ENCODE measurements at regions not wholly inside any gene's neighbourhood (a gene's known extent, or its start where the extent isn't known, plus 50 kb on each side); places are given as distances from the start of the nearest gene placed in this dataset.

DNA sequence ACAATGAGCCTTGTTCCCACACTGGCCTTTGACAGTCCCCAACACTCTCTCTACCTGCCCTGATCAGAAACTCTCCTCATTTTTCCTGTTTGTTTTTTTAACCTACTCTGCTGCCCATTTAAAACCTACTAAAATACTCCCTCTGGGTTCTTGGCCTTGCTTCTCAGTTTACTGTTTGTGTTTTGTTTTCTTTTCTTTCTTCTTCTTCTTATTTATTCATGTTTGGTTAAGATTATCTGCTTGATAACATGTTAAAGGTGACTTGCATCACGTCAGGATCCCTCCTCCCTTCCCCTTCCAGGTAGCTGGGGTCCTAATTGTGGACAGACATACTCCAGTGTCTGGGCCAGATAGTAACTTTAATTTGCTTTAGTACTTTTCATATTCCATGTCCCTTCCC is 95.0 kb upstream of the KCNA4 start:
- Histone ChIP-seq H3K9ac (replicated peaks; ENCODE audit: extremely low read depth, insufficient read depth, low read length) (no peak overlapping the region), H3K36me3 (ENCODE audit: control insufficient read depth in 2 of 2, extremely low read depth in 1 of 2, insufficient read depth in 2 of 2, low read length in 2 of 2) (no peaks in the 10 kb centered on the region), H3K79me2 (ENCODE audit: control insufficient read depth, insufficient read depth, low read length) (no peaks in the 10 kb centered on the region), H4K20me1 (replicated peaks; ENCODE audit: control insufficient read depth, extremely low read depth, insufficient read depth, low read length) (no peaks in the 10 kb centered on the region), H3K9me3 (replicated peaks; ENCODE audit: control insufficient read depth, insufficient read depth, low read length) (no peaks in the 10 kb centered on the region), H2AFZ (ENCODE audit: low read depth, low read length) (no peak overlapping the region), H3K4me1 (ENCODE audit: control insufficient read depth, extremely low read depth, insufficient read depth, low read length) (no peaks in the 10 kb centered on the region), H3K27me3 (ENCODE audit: control insufficient read depth in 2 of 2, insufficient read depth in 2 of 2, low read length in 2 of 2) (no peaks in the 10 kb centered on the region), H3K27ac (ENCODE audit: insufficient read depth, low read depth, low read length) (no peak overlapping the region), H3K9me1 (replicated peaks; ENCODE audit: control insufficient read depth, extremely low read depth, insufficient read depth, low read length) (no peaks in the 10 kb centered on the region), H3K4me2 (ENCODE audit: insufficient read depth, low read length) (no peak overlapping the region), H3K4me3 (replicated peaks in 1 of 3; ENCODE audit: insufficient read depth in 1 of 3, low read depth in 1 of 3, low read length in 3 of 3) (no peak overlapping the region)
- DNase-seq (ENCODE audit: low read depth, low spot score) (no peak), FAIRE-seq (no peak)
- intact Hi-C loops (cut with micrococcal nuclease) (no loop called here), dilution Hi-C loops (cut with MboI; ENCODE audit: extremely low pct_ligation_motif_present, low sequenced_read_pairs) (no loop called here)
- ChIA-PET POLR2A (no interaction called here), CTCF (no interaction called here)
- TF ChIP-seq, protein P1, sequence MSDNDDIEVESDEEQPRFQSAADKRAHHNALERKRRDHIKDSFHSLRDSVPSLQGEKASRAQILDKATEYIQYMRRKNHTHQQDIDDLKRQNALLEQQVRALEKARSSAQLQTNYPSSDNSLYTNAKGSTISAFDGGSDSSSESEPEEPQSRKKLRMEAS (IDR thresholded peaks at IDR 0.05; ENCODE audit: insufficient read depth, insufficient read length) = no peak
- TF ChIP-seq FOS (IDR thresholded peaks at IDR 0.05; ENCODE audit: borderline replicate concordance, insufficient read depth, low read length) (no peak), MYC (IDR thresholded peaks at IDR 0.05; ENCODE audit: low read depth, low read length) (no peak), GATA2 (IDR thresholded peaks at IDR 0.05; ENCODE audit: insufficient read depth, insufficient read length, low read depth, low read length) (no peak), EZH2 (IDR thresholded peaks at IDR 0.05; ENCODE audit: borderline replicate concordance, low read depth, low read length, severe bottlenecking) (no peak), POLR2AphosphoS5 (IDR thresholded peaks at IDR 0.05; ENCODE audit: insufficient read depth, low read depth, low read length) (no peak), JUN (IDR thresholded peaks at IDR 0.05; ENCODE audit: borderline replicate concordance, insufficient read depth, insufficient read length, low read depth) (no peak), POLR2A (IDR thresholded peaks at IDR 0.05; ENCODE audit: low read depth, low read length) (no peak)
- TF ChIP-seq, protein P2, sequence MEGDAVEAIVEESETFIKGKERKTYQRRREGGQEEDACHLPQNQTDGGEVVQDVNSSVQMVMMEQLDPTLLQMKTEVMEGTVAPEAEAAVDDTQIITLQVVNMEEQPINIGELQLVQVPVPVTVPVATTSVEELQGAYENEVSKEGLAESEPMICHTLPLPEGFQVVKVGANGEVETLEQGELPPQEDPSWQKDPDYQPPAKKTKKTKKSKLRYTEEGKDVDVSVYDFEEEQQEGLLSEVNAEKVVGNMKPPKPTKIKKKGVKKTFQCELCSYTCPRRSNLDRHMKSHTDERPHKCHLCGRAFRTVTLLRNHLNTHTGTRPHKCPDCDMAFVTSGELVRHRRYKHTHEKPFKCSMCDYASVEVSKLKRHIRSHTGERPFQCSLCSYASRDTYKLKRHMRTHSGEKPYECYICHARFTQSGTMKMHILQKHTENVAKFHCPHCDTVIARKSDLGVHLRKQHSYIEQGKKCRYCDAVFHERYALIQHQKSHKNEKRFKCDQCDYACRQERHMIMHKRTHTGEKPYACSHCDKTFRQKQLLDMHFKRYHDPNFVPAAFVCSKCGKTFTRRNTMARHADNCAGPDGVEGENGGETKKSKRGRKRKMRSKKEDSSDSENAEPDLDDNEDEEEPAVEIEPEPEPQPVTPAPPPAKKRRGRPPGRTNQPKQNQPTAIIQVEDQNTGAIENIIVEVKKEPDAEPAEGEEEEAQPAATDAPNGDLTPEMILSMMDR (IDR thresholded peaks at IDR 0.05; ENCODE audit: extremely low read depth in 1 of 2, insufficient read depth in 1 of 2, low read depth in 1 of 2, low read length in 2 of 2) = no peak
- no TSS peak for BruUV-seq (replicated peaks)
